ENCODE measurements at regions not wholly inside any gene's neighbourhood (a gene's known extent, or its start where the extent isn't known, plus 50 kb on each side); places are given as distances from the start of the nearest gene placed in this dataset.
"Not testable (repeated sequence)": the region's sequence is repeated elsewhere in the genome, so short reads cannot be mapped to it uniquely, and the experiment has no call there.

- H3K9me3 ChIP-seq (replicated peaks); H3K36me3 ChIP-seq; H3K27ac ChIP-seq; H3K4me1 ChIP-seq (replicated peaks); H3K4me3 ChIP-seq; H3K27me3 ChIP-seq (replicated peaks); DNase-seq (ENCODE audit: low read depth in 1 of 2, low spot score in 2 of 2): not testable (repeated sequence)
These were observed 59.1 kb upstream of the RHOBTB1 start for GRCh38 chr10:61003069-61003468.

- H3K4me3 ChIP-seq, result peak overlapping the region; percentile 46
- H3K36me3 ChIP-seq, result no peaks in the 10 kb centered on the region
- H3K9me3 ChIP-seq (replicated peaks), result no peaks in the 10 kb centered on the region; the same call in 1 of the 2 replicates
- DNase-seq (ENCODE audit: low read depth in 1 of 2, low spot score in 2 of 2), result no peak
- no peak overlapping the region for H3K27ac ChIP-seq
- peaks cover 8% of the 10 kb centered on the region for H3K4me1 ChIP-seq (replicated peaks)
- H3K27me3 ChIP-seq (replicated peaks), result no peaks in the 10 kb centered on the region
These were observed 57.7 kb upstream of the RHOBTB1 start for GRCh38 chr10:61001731-61002122.

- H3K36me3 ChIP-seq, result no peaks in the 10 kb centered on the region
- H3K27me3 ChIP-seq (replicated peaks), result no peaks in the 10 kb centered on the region
- no peaks in the 10 kb centered on the region; the same call in 1 of the 2 replicates for H3K9me3 ChIP-seq (replicated peaks)
- DNase-seq (ENCODE audit: low read depth in 1 of 2, low spot score in 2 of 2), result peak in 1 of 2 experiments; percentile 51
- H3K4me3 ChIP-seq, result peak overlapping the region; percentile 46
- peaks cover 8% of the 10 kb centered on the region for H3K4me1 ChIP-seq (replicated peaks)
- no peak overlapping the region for H3K27ac ChIP-seq
These were observed 57.1 kb upstream of the RHOBTB1 start for GRCh38 chr10:61000769-61001730.

- Histone ChIP-seq H3K4me1 (replicated peaks) (peaks cover 8% of the 10 kb centered on the region), H3K4me3 (no peak overlapping the region), H3K27me3 (replicated peaks) (no peaks in the 10 kb centered on the region), H3K27ac (no peak overlapping the region), H3K36me3 (no peaks in the 10 kb centered on the region), H3K9me3 (replicated peaks) (no peaks in the 10 kb centered on the region; the same call in 1 of the 2 replicates)
- no peak for DNase-seq (ENCODE audit: low read depth in 1 of 2, low spot score in 2 of 2)
These were observed 54.9 kb upstream of the RHOBTB1 start for GRCh38 chr10:60998932-60999331.

DNA sequence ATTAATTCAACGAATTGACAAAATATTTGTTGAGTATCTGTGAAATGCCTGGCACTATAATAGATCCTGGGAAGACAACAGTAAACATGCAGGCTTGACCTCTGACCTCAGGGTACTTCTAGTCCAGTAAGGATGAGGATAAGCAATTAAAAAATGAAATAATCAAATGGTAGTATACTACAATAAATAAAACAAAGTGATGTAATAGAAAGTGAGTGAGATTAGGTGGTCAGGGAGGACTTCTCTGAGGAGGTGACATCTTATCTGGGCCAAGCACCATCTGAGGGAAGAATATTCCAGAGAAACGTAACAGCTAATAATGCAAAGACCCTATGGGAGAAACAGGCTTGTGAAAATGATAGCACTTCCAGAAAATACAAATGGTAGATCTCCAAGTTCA is 50.1 kb upstream of the RHOBTB1 start:
- Histone ChIP-seq H3K36me3 (no peaks in the 10 kb centered on the region), H3K9me3 (replicated peaks) (no peaks in the 10 kb centered on the region; the same call in 1 of the 2 replicates), H3K4me1 (replicated peaks) (no peaks in the 10 kb centered on the region), H3K27ac (no peak overlapping the region), H3K27me3 (replicated peaks) (no peaks in the 10 kb centered on the region), H3K4me3 (no peak overlapping the region)
- DNase-seq (ENCODE audit: low read depth in 1 of 2, low spot score in 2 of 2), result no peak
